Endothelial cell of umbilical vein (primary cell): ENCODE measurements at regions not wholly inside any gene's neighbourhood (a gene's known extent, or its start where the extent isn't known, plus 50 kb on each side); places are given as distances from the start of the nearest gene placed in this dataset.

Experiments
- BruUV-seq: library from RNA; stranded (reverse); fragments of 400-500 nt; replicated peaks from 2 replicates; lab custom pipeline; 2021; lab: Mats Ljungman, UMichigan
- CTCF ChIA-PET: fragments of 300-600, 350-600 bp; sonication (Branson Sonifier 250); formaldehyde crosslinking; loops from one replicate; lab custom pipeline; 2021; ENCODE audit warnings: antibody characterized with exemption, inconsistent platforms; lab: Charles Lee
- POLR2A ChIA-PET: fragments of 300-600, 350-600 bp; sonication (Branson Sonifier 250); formaldehyde crosslinking; loops from one replicate; lab custom pipeline; 2021; ENCODE audit warnings: antibody characterized with exemption, inconsistent platforms; lab: Charles Lee
- DNase-seq: peaks from one replicate; pipeline ENCODE4 v3.0.0-alpha.2; 2011; ENCODE audit warnings: low read depth, low spot score
- FAIRE-seq: peaks from 2 replicates; lab custom pipeline; 2011; peaks lifted over from hg19 to GRCh38; lab: Jason Lieb, UNC
- H2AFZ ChIP-seq: 2 replicates; pipeline ENCODE4 v1.6.0; 2012; ENCODE audit warnings: low read depth, low read length, control low read depth, inconsistent platforms
- H3K27ac ChIP-seq: 2 replicates; pipeline ENCODE4 v1.5.1; 2011; ENCODE audit warnings: low read depth, mild to moderate bottlenecking, control low read depth, low read length, moderate library complexity; ENCODE audit not compliant: insufficient read depth
- H3K27me3 ChIP-seq, 2 experiments: 2 replicates each; pipeline versions ENCODE4 v1.6.0 to v1.6.1; 2011; ENCODE audit warnings: low read length in 2 of 2, mixed read lengths in 1 of 2; ENCODE audit not compliant: control insufficient read depth in 2 of 2, insufficient read depth in 2 of 2
- H3K36me3 ChIP-seq, 2 experiments: 2 replicates in 1 of 2; 3 replicates in 1 of 2; pipeline ENCODE4 v1.5.1; 2011; ENCODE audit warnings: low read length in 2 of 2, mild to moderate bottlenecking in 1 of 2, moderate library complexity in 1 of 2; ENCODE audit not compliant: control insufficient read depth in 2 of 2, insufficient read depth in 2 of 2; ENCODE audit errors: extremely low read depth in 1 of 2
- H3K4me1 ChIP-seq: 3 replicates; pipeline ENCODE4 v1.5.1; 2011; ENCODE audit warnings: mild to moderate bottlenecking, low read length; ENCODE audit not compliant: control insufficient read depth, insufficient read depth; ENCODE audit errors: extremely low read depth
- H3K4me2 ChIP-seq: 2 replicates; pipeline ENCODE4 v1.6.1; 2011; ENCODE audit warnings: low read length, control low read depth, mixed read lengths; ENCODE audit not compliant: insufficient read depth
- H3K4me3 ChIP-seq, 3 experiments: fragments of 200-600 bp in 1 of 3; sonication (generic), shearing (Covaris generic) in 1 of 3; replicated peaks in 1 of 3; 2 replicates each; pipeline ENCODE4 v1.5.1; 2011 to 2016; ENCODE audit warnings: control low read depth in 3 of 3, low read length in 3 of 3, mild to moderate bottlenecking in 2 of 3, inconsistent platforms in 1 of 3, low read depth in 1 of 3, moderate library complexity in 1 of 3; ENCODE audit not compliant: insufficient read depth in 1 of 3
- H3K79me2 ChIP-seq: 2 replicates; pipeline ENCODE4 v1.6.0; 2012; ENCODE audit warnings: low read length, inconsistent platforms; ENCODE audit not compliant: control insufficient read depth, insufficient read depth
- H3K9ac ChIP-seq: replicated peaks from 2 replicates; pipeline ENCODE3; 2011; ENCODE audit warnings: low read length, control low read depth; ENCODE audit not compliant: insufficient read depth; ENCODE audit errors: extremely low read depth
- H3K9me1 ChIP-seq: replicated peaks from 3 replicates; pipeline ENCODE4 v1.6.0; 2011; ENCODE audit warnings: mild to moderate bottlenecking, low read length; ENCODE audit not compliant: control insufficient read depth, insufficient read depth; ENCODE audit errors: extremely low read depth
- H3K9me3 ChIP-seq: replicated peaks from 2 replicates; pipeline ENCODE4 v1.5.1; 2012; ENCODE audit warnings: low read length, inconsistent platforms; ENCODE audit not compliant: control insufficient read depth, insufficient read depth
- H4K20me1 ChIP-seq: replicated peaks from 2 replicates; pipeline ENCODE3; 2011; ENCODE audit warnings: mild to moderate bottlenecking, low read length; ENCODE audit not compliant: control insufficient read depth, insufficient read depth; ENCODE audit errors: extremely low read depth
- EZH2 ChIP-seq: IDR thresholded peaks from 2 replicates; pipeline ENCODE4 v1.6.1; 2012; ENCODE audit warnings: borderline replicate concordance, low read depth, mild to moderate bottlenecking, moderate library complexity, low read length, inconsistent platforms; ENCODE audit not compliant: severe bottlenecking
- FOS ChIP-seq: IDR thresholded peaks from 2 replicates; pipeline ENCODE4 v1.6.1; 2011; ENCODE audit warnings: mild to moderate bottlenecking, low read length, moderate library complexity, borderline replicate concordance; ENCODE audit not compliant: insufficient read depth
- GATA2 ChIP-seq: IDR thresholded peaks from 2 replicates; pipeline ENCODE4 v1.7.0; 2011; ENCODE audit warnings: low read depth, mild to moderate bottlenecking, moderate library complexity, mixed read lengths, low read length; ENCODE audit not compliant: insufficient read length, insufficient read depth
- JUN ChIP-seq: IDR thresholded peaks from 2 replicates; pipeline ENCODE4 v1.6.1; 2011; ENCODE audit warnings: borderline replicate concordance, low read depth; ENCODE audit not compliant: insufficient read length, insufficient read depth
- MYC ChIP-seq: IDR thresholded peaks from one replicate; pipeline ENCODE4 v1.6.1; 2011; ENCODE audit warnings: mild to moderate bottlenecking, low read depth, low read length
- POLR2A ChIP-seq: IDR thresholded peaks from 2 replicates; pipeline ENCODE4 v1.6.1; 2012; ENCODE audit warnings: low read depth, mild to moderate bottlenecking, control low read depth, low read length
- POLR2AphosphoS5 ChIP-seq: IDR thresholded peaks from 2 replicates; pipeline ENCODE4 v1.6.1; 2012; ENCODE audit warnings: low read depth, mild to moderate bottlenecking, control low read depth, low read length, moderate library complexity; ENCODE audit not compliant: insufficient read depth
- dilution Hi-C: fragments of 300-500 bp; cut with MboI; formaldehyde crosslinking; loops from one replicate; pipeline ENCODE4 v1.15.0; 2019; ENCODE audit warnings: low sequenced_read_pairs; ENCODE audit not compliant: extremely low pct_ligation_motif_present
- intact Hi-C: fragments of 100-400 bp; cut with micrococcal nuclease; formaldehyde crosslinking; loops from one replicate; pipeline ENCODE4 v1.10.0; 2022
- TF ChIP-seq, protein P1 (sequence below): IDR thresholded peaks from 2 replicates; pipeline ENCODE4 v1.6.1; 2011; ENCODE audit not compliant: insufficient read depth, insufficient read length
- TF ChIP-seq, protein P2 (sequence below), 2 donors: IDR thresholded peaks; 1 replicate in 1 of 2; 2 replicates in 1 of 2; pipeline ENCODE4 v1.5.1; 2011; ENCODE audit warnings: low read length in 2 of 2, mild to moderate bottlenecking in 2 of 2, moderate library complexity in 2 of 2, control low read depth in 1 of 2, inconsistent platforms in 1 of 2, low read depth in 1 of 2; ENCODE audit not compliant: insufficient read depth in 1 of 2; ENCODE audit errors: extremely low read depth in 1 of 2

DNA sequence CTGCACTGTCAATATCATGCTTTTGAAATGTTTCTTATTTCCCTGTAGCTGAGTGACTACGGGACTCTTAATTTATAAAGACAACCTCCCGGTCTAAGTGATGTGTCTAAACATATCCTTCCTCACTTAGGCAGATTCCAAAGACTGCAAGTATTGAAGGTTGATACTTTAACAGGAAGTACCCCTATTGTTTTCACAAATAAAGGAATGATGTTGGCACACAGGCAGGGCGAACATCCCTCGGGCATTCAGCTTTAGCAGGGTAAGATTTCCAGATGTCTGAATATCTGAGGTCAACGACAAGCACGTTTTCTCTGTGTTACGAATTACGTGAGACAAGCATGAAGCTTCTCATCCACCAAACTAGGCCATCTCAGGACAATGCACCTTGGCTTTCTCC lies 638.0 kb upstream of the FRG1 start:
- Histone ChIP-seq H3K36me3 (no peaks in the 10 kb centered on the region), H2AFZ (no peak overlapping the region), H3K4me2 (no peak overlapping the region), H4K20me1 (no peaks in the 10 kb centered on the region), H3K4me3 (no peak overlapping the region), H3K9ac (no peak overlapping the region), H3K79me2 (no peaks in the 10 kb centered on the region), H3K27me3 (no peaks in the 10 kb centered on the region), H3K9me1 (no peaks in the 10 kb centered on the region), H3K9me3 (peaks cover 3% of the 10 kb centered on the region), H3K27ac (no peak overlapping the region), H3K4me1 (no peaks in the 10 kb centered on the region)
- DNase-seq (no peak), FAIRE-seq (no peak)
- intact Hi-C loops = no loop called here
- TF ChIP-seq MYC = no peak
- no peak for TF ChIP-seq GATA2
- no peak for TF ChIP-seq EZH2
- no peak for TF ChIP-seq POLR2A
- TF ChIP-seq, protein P1, sequence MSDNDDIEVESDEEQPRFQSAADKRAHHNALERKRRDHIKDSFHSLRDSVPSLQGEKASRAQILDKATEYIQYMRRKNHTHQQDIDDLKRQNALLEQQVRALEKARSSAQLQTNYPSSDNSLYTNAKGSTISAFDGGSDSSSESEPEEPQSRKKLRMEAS = no peak
- TF ChIP-seq, protein P2, sequence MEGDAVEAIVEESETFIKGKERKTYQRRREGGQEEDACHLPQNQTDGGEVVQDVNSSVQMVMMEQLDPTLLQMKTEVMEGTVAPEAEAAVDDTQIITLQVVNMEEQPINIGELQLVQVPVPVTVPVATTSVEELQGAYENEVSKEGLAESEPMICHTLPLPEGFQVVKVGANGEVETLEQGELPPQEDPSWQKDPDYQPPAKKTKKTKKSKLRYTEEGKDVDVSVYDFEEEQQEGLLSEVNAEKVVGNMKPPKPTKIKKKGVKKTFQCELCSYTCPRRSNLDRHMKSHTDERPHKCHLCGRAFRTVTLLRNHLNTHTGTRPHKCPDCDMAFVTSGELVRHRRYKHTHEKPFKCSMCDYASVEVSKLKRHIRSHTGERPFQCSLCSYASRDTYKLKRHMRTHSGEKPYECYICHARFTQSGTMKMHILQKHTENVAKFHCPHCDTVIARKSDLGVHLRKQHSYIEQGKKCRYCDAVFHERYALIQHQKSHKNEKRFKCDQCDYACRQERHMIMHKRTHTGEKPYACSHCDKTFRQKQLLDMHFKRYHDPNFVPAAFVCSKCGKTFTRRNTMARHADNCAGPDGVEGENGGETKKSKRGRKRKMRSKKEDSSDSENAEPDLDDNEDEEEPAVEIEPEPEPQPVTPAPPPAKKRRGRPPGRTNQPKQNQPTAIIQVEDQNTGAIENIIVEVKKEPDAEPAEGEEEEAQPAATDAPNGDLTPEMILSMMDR (IDR thresholded peaks at IDR 0.05; ENCODE audit: extremely low read depth in 1 of 2, insufficient read depth in 1 of 2, low read depth in 1 of 2, low read length in 2 of 2) = no peak
- TF ChIP-seq JUN = no peak
- TF ChIP-seq FOS = no peak
- TF ChIP-seq POLR2AphosphoS5 = no peak
- POLR2A ChIA-PET = no interaction called here
- dilution Hi-C loops = no loop called here
- no TSS peak for BruUV-seq
- CTCF ChIA-PET = no interaction called here
